ENCODE measurements at regions not wholly inside any gene's neighbourhood (a gene's known extent, or its start where the extent isn't known, plus 50 kb on each side); places are given as distances from the start of the nearest gene placed in this dataset.

GRCh38 chr16:77594057-77594456, 128.3 kb upstream of the NUDT7 start:
- no peak overlapping the region for H2AFZ ChIP-seq (ENCODE audit: low read depth, low read length)
- H3K27me3 ChIP-seq (ENCODE audit: control insufficient read depth in 2 of 2, insufficient read depth in 2 of 2, low read length in 2 of 2) = no peaks in the 10 kb centered on the region
- no peak overlapping the region for H3K4me3 ChIP-seq (replicated peaks in 1 of 3; ENCODE audit: insufficient read depth in 1 of 3, low read depth in 1 of 3, low read length in 3 of 3)
- H3K27ac ChIP-seq (ENCODE audit: insufficient read depth, low read depth, low read length) = peak overlapping the region; percentile 98
- ChIA-PET CTCF (interaction anchor here (1.0 to 3.5 kb wide), 5 partner anchors 9 to 156 kb away, joined by 3 to 46 read pairs (median 7); no protein-coding TSS in a partner anchor), POLR2A (interaction anchor here (2.4 kb wide), 1 partner anchor 8 kb away, joined by 13 read pairs; no protein-coding TSS in a partner anchor)
- DNase-seq (ENCODE audit: low read depth, low spot score) (peak; percentile 80), FAIRE-seq (peak; percentile 31)
- no peaks in the 10 kb centered on the region for H4K20me1 ChIP-seq (replicated peaks; ENCODE audit: control insufficient read depth, extremely low read depth, insufficient read depth, low read length)
- no peaks in the 10 kb centered on the region for H3K9me1 ChIP-seq (replicated peaks; ENCODE audit: control insufficient read depth, extremely low read depth, insufficient read depth, low read length)
- TF ChIP-seq POLR2A (IDR thresholded peaks at IDR 0.05; ENCODE audit: low read depth, low read length) = peak; percentile 72
- peak; percentile 58 for TF ChIP-seq FOS (IDR thresholded peaks at IDR 0.05; ENCODE audit: borderline replicate concordance, insufficient read depth, low read length)
- TF ChIP-seq MYC (IDR thresholded peaks at IDR 0.05; ENCODE audit: low read depth, low read length) = no peak
- TF ChIP-seq GATA2 (IDR thresholded peaks at IDR 0.05; ENCODE audit: insufficient read depth, insufficient read length, low read depth, low read length) = peak; percentile 75
- peak; percentile 95 for TF ChIP-seq JUN (IDR thresholded peaks at IDR 0.05; ENCODE audit: borderline replicate concordance, insufficient read depth, insufficient read length, low read depth)
- TF ChIP-seq, protein P1, sequence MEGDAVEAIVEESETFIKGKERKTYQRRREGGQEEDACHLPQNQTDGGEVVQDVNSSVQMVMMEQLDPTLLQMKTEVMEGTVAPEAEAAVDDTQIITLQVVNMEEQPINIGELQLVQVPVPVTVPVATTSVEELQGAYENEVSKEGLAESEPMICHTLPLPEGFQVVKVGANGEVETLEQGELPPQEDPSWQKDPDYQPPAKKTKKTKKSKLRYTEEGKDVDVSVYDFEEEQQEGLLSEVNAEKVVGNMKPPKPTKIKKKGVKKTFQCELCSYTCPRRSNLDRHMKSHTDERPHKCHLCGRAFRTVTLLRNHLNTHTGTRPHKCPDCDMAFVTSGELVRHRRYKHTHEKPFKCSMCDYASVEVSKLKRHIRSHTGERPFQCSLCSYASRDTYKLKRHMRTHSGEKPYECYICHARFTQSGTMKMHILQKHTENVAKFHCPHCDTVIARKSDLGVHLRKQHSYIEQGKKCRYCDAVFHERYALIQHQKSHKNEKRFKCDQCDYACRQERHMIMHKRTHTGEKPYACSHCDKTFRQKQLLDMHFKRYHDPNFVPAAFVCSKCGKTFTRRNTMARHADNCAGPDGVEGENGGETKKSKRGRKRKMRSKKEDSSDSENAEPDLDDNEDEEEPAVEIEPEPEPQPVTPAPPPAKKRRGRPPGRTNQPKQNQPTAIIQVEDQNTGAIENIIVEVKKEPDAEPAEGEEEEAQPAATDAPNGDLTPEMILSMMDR (IDR thresholded peaks at IDR 0.05; ENCODE audit: extremely low read depth in 1 of 2, insufficient read depth in 1 of 2, low read depth in 1 of 2, low read length in 2 of 2) = no peak
- TF ChIP-seq, protein P2, sequence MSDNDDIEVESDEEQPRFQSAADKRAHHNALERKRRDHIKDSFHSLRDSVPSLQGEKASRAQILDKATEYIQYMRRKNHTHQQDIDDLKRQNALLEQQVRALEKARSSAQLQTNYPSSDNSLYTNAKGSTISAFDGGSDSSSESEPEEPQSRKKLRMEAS (IDR thresholded peaks at IDR 0.05; ENCODE audit: insufficient read depth, insufficient read length) = peak; percentile 45
- TF ChIP-seq EZH2 (IDR thresholded peaks at IDR 0.05; ENCODE audit: borderline replicate concordance, low read depth, low read length, severe bottlenecking) = no peak
- TF ChIP-seq POLR2AphosphoS5 (IDR thresholded peaks at IDR 0.05; ENCODE audit: insufficient read depth, low read depth, low read length) = peak; percentile 72
- H3K9me3 ChIP-seq (replicated peaks; ENCODE audit: control insufficient read depth, insufficient read depth, low read length) = no peaks in the 10 kb centered on the region
- dilution Hi-C loops (cut with MboI; ENCODE audit: extremely low pct_ligation_motif_present, low sequenced_read_pairs) (loop anchor here (25.0 kb wide), 1 partner anchor 357 kb away; no protein-coding TSS in a partner anchor), intact Hi-C loops (cut with micrococcal nuclease) (loop anchor here (1.0 to 5.0 kb wide), 7 partner anchors 9 to 296 kb away; partner anchors contain the start of gene NUDT7)
- H3K4me1 ChIP-seq (ENCODE audit: control insufficient read depth, extremely low read depth, insufficient read depth, low read length) = peaks cover 76% of the 10 kb centered on the region
- H3K36me3 ChIP-seq (ENCODE audit: control insufficient read depth in 2 of 2, extremely low read depth in 1 of 2, insufficient read depth in 2 of 2, low read length in 2 of 2) = no peaks in the 10 kb centered on the region
- no peaks in the 10 kb centered on the region for H3K79me2 ChIP-seq (ENCODE audit: control insufficient read depth, insufficient read depth, low read length)
- peak overlapping the region; percentile 71 for H3K9ac ChIP-seq (replicated peaks; ENCODE audit: extremely low read depth, insufficient read depth, low read length)
- BruUV-seq (replicated peaks) = no TSS peak
- peak overlapping the region; percentile 33 for H3K4me2 ChIP-seq (ENCODE audit: insufficient read depth, low read length)

Data from endothelial cell of umbilical vein (primary cell).